Glomerular visceral epithelial cell (primary cell): ENCODE measurements at regions not wholly inside any gene's neighbourhood (a gene's known extent, or its start where the extent isn't known, plus 50 kb on each side); places are given as distances from the start of the nearest gene placed in this dataset.
A peak's percentile ranks its signal among the peaks of the same experiment; 100 is the strongest.
"Not testable (repeated sequence)": the region's sequence is repeated elsewhere in the genome, so short reads cannot be mapped to it uniquely, and the experiment has no call there.

Experiments
- DNase-seq: peaks from one replicate; pipeline ENCODE4 v3.0.0-alpha.2; 2016; ENCODE audit errors: extremely low spot score

DNA sequence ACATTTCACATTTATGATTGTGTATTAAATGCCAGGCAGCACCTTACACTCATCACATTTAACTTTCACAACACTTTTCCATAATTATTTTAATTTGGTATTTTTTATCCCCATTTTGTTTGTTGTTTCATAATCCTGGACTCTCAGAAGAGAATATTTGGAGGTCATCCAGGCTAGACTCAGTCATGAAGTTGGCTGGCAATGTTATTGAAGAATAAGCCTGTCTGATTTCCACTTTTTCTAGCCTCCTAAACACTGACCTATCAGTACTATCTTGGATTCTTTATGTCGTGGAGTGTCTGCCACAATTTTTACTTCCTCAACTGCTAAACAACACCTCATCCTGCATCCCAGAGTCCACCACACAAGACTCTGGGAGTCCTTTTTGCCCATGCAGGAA lies 372.3 kb upstream of the NRP1 start:
- no peak for DNase-seq

DNA sequence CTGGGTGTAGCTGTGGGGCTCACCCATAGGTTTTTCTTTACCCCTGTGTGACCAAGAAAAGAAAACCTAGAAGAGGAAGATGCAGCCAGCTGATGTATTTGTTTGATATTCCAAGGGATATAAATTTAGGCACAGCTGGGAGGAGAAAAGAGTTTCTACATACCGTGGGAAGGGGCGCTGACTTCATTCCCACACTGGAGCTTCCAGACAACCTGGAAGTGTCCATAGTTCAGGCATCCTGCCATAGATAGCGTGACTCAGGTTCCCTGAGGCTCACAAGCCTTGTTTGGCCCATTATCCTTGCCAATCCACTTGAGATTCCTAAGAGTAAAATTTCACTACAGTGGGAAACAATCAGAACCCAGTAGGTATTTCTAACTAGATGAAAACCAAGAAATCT lies 371.7 kb upstream of the NRP1 start:
- peak; percentile 3 for DNase-seq

DNA sequence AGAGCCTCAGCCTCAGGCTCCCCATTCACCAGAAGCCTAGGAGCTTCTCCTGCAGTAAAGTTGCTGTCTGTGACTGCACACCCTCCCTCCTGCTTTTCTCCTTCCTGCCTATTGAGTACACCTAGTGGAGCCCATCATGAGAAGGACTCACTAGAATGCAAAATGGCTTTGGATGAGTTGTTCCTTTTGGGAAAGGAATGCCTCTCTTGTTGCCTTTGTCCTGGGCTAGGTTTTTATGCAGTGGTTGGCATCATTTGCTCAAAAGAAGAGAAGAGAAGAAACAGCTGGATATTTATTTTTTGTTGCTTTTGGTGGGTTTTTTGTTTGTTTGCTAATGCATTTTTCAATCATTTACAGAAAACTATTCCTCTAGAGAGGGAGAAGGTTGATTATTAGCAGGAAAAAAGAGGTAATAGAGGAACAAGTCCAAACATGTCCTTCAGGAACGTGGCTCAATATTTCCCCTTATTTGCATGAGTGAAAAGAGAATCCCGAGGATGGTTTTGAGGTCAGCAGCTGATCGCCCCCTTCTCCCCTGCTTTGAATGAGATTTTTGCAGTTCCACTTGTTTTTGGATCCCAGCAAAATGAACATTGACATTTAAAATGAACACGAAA lies 369.9 kb upstream of the NRP1 start:
- DNase-seq = peak; percentile 34

- peak; percentile 5 for DNase-seq
Measured at GRCh38 chr10:33703501-33704213, 369.2 kb upstream of the NRP1 start.

GRCh38 chr10:33698033-33698432 lies 363.6 kb upstream of the NRP1 start:
- no peak for DNase-seq

DNA sequence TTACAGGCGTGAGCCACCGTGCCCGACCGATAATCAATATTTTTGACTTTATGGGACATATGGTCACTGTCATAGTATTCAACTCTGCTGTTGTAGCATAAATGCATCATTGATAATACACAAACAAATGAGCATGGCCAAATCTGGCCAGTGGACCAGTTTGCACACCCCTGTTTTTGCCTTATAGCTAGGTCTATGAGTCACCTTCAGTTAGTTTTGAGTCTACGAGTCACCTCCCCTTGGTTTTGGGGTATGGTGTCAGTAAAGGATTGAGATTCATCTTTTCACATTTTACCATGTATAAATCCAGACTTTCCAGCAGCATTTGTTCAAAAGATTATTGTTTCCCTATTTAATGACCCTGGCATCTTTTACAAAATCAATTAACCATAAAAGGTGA lies 362.5 kb upstream of the NRP1 start:
- DNase-seq = no peak

GRCh38 chr10:33695536-33695935 lies 361.1 kb upstream of the NRP1 start:
- no peak for DNase-seq

DNA sequence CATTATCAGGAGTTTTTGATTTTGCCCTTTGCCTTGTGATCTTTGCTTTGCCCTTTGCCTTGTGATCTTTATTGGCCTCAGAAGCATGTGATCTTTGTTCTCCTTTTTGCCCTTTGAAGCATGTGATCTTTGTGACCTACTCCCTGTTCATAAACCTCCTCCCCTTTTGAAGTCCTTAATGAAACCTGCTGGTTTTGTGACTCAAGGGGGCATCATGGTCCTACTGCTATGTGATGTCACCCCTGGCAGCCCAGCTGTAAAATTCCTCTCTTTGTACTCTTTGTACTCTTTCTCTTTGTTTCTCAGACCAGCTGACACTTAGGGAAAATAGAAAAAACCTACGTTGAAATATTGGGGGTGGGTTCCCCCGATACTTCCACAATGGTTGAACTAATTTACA lies 356.1 kb upstream of the NRP1 start:
- DNase-seq = not testable (repeated sequence)

DNA sequence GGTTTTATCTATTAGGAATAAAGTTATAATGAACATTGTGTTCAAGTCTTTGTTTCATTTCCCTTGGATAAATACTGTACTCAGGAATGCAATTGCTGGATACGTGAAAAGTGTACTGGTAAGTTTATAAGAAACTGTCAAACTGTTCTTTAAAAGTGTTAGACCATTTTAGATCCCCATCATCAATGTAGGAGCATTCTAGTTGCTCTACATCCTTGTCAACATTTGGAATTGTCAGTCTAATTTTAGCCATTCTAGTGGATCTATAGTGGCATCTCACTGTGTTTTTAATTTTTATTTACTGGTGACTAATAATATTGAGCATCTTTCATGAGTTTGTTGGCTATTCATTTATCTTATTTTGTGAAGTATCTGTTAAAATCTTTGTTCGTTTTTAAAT lies 354.0 kb upstream of the NRP1 start:
- no peak for DNase-seq

- no peak for DNase-seq
Measured at GRCh38 chr10:33684211-33684611, 349.7 kb upstream of the NRP1 start.

DNA sequence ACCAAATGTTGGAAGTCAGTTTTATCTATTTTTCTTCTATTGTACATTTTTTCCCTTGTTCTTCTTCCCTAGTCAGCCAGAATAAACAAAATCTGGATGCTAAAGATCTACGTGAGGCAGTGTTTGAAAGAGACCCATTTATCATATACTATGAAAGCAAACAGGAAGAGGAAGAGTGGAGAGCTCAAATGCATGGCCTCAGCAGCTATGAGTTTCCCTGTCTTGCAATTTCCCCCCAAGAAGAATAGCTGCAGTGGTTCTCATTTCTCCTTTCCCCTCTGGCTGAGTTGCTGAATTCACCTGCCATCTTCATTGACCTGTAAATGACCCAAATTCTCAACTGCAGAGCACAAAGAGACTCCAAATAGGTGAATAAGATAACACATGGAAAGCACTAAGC lies 347.1 kb upstream of the NRP1 start:
- DNase-seq = no peak

DNA sequence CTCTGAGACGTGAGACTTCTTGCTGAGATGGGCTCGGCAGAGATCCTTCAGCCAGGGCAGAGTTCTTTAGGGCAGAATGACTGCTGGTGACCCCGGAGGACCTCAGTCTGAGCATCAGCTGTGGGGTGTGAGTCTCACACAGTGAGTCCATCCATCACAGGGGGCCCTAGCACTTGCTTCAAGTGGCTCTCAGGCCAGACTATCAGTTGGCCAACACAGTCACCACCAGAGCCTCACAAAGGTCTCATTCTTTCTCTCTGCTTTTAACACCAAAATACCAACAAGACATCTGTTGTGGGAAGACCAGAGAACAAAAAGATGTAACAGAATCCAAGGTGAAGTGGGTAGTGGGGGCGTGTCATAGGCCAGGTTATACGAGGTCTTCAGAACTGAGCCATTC lies 345.6 kb upstream of the NRP1 start:
- DNase-seq = no peak

DNA sequence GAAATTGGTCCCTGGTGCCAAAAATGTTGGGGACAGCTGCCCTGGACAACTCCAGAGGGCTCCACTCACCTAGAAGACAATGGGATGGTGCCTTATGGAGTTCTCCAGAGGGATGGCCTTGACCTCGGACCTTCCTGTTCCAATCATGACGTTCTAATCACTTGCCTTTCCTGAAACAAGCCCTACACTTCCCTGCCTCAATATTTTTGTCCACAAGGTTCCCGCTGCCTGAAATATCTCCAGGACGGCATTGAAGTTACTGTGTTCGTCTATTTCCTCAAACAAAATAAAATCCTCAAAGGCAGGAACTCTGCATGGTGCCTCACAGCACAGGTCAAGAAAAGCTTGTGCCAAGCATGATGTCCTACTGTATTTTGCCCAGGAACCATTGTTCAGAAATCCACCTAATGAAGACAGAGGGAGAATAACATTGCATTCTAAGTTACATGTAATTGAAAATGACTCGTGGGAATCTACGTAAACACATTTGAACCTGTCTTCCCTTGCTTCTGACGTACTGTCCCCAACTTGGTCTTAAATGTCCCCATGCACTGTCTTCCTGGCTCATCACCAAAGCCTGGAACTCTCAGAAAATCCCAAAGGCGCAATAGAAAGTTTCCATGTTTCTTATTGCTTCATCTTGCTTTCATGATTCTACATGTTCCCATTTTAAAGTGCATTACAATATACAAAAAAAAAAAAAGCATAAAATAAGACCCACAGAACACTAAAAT lies 342.3 kb upstream of the NRP1 start:
- DNase-seq = no peak

- no peak for DNase-seq
Measured at GRCh38 chr10:33674986-33675599, 340.6 kb upstream of the NRP1 start.

DNA sequence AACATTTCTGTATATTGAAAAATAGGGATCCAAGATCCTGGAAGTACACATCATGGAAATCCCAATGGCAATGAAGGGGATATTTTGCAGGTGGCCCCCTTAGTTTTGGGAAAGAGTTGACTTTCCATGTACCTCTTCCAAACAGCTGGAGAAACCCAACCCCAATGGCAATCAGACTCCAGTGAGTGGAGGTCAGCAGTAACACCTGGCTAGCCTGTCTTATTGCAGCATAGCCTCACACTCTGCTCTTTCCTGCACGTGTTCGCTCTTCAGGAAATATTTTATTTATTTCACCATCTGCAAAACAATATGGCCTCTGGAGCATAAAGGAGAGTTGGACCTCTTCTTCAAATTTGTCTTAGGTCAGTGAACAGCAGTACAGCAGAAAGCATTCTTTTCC lies 340.0 kb upstream of the NRP1 start:
- no peak for DNase-seq

GRCh38 chr10:33673839-33674415 lies 339.5 kb upstream of the NRP1 start:
- no peak for DNase-seq

DNA sequence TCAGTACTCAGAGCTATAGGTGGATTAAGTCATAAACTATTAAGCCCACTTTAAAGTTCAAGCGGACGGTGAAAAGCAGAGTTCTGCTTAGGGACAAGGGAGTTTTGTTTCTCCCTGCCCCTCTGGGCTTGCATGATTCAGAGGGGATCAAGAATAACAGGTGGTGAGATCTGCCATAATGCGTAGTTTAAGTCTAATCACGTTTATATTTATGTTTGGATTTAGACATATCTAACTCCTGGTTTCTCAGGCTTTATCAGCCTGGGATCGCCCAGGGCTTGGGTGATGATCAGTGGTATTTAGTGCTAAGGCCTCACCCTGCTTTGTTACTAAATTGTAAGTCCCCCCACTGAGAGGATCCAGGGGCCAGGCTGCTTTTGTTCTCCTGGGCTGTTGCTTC lies 335.4 kb upstream of the NRP1 start:
- no peak for DNase-seq

- no peak for DNase-seq
Measured at GRCh38 chr10:33666686-33667480, 332.4 kb upstream of the NRP1 start.

GRCh38 chr10:33665501-33665900 lies 331.0 kb upstream of the NRP1 start:
- DNase-seq = no peak

DNA sequence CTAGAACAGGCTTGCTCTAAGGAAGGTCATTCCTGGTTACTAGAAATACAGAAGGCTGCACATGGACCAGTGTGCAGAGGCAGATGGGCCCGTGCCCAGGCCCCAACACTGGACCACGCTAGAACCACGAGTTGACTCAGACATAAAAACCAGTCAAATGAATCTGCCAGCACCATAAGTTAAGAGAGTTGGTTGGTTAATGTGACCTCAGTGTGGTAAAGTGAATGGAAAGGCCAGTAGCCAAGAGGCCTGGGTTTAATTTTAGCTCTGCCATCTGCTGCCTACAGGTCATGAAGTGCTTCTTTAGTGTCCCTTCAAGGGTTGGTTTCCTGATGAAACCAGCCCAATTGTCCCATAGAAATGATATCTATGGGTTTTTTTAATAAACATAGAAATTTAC lies 329.6 kb upstream of the NRP1 start:
- peak; percentile 59 for DNase-seq

DNA sequence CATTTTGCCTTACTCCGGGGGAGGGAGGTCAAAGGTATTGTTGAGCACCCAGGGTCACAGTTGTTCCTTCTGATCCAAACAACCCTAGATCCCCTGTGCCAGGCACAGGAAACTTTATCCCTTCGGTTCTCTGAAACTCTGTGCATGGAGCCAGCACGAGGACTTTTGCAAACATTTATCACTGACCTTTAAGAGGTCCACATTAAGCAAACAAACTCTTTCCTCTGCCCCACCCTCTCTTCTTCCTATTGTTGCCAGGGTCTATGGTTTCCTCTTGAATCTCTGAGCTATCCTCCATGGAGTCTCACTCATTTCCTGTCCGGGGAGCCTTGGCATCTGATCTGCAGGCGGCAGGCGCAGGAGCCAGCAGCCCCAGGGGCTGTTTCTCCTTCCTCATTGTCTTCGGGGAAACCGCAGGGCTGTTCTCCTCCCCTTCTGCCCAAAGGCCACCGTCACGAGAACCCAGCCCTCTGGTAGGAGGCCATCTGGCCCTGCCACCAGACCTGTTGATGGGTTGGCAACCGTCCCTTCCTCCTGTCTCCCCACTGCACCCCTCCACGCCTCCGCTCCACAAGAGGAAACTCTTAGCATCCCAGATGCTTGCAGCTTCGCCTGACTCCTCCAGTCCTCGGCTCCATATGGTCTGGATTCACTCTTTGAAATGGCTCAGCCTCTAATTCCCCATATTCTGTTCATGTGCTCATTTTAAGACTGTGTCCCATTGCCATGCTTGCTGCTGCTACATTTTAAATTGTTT lies 327.3 kb upstream of the NRP1 start:
- no peak for DNase-seq
